ENCODE measurements at regions not wholly inside any gene's neighbourhood (a gene's known extent, or its start where the extent isn't known, plus 50 kb on each side); places are given as distances from the start of the nearest gene placed in this dataset.

GRCh38 chr1:163426505-163427251 is 104.9 kb downstream of the NUF2 start:
- TF ChIP-seq CTCF (IDR thresholded peaks at IDR 0.05) = no peak
- TF ChIP-seq ZFX (IDR thresholded peaks at IDR 0.05; ENCODE audit: borderline replicate concordance) = no peak
- no peak overlapping the region for H3K27ac ChIP-seq

GRCh38 chr1:163427279-163427678 is 105.5 kb downstream of the NUF2 start:
- TF ChIP-seq CTCF (IDR thresholded peaks at IDR 0.05) (no peak), ZFX (IDR thresholded peaks at IDR 0.05; ENCODE audit: borderline replicate concordance) (no peak)
- H3K27ac ChIP-seq = no peak overlapping the region

DNA sequence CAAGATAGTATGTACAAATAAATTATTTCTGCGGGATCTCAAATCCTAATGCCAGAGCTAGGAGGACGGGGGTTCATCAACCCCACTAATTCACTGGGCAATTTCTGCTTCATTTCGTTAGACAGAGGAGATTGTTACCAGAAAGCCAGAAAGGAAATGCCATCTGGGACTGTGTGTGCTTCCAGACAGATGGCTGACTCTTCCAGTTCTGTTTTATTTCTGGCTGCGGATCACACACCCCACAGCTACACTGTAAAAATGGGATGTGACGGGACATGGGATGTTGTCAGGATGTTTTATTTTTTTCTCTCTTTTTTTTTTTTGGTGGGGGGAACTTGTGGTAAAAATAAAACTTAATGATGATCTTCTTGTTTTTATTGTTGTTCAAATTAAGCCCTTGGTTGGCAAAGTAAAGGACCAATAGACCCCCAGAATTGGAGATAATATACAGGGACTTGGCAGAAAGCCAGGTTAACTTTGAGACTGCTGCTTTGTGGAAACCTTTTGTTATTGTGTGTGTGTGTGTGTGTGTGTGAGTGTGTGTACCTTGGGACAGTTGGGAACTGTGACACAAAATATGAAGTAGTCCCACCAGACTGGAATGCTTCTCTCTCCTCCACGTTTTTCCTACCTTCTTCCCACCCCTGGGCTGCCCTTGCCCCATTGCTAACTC is 114.5 kb downstream of the NUF2 start:
- TF ChIP-seq CTCF (IDR thresholded peaks at IDR 0.05) (no peak), ZFX (IDR thresholded peaks at IDR 0.05; ENCODE audit: borderline replicate concordance) (no peak)
- H3K27ac ChIP-seq = no peak overlapping the region

DNA sequence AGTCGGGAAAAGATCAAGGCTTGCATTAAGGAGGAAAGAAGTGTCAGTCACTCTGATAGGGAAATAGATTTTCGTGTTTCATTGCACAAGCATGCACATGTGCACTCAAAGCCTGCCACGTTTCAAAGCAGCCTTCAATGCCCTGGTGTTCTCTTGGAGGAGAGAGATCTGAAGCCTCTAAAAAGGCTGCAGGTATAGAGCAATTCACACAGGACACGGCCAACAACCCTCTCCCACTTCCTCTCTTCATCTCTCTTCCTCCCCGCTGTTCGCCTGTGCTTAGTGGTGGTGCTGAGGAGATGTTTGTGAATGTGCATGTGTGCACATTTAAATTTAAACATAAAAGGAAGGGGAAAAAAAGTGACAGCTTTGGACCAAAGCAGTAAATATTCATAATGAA is 117.7 kb downstream of the NUF2 start:
- no peak overlapping the region for H3K27ac ChIP-seq
- TF ChIP-seq ZFX (IDR thresholded peaks at IDR 0.05; ENCODE audit: borderline replicate concordance) (no peak), CTCF (IDR thresholded peaks at IDR 0.05) (no peak)

DNA sequence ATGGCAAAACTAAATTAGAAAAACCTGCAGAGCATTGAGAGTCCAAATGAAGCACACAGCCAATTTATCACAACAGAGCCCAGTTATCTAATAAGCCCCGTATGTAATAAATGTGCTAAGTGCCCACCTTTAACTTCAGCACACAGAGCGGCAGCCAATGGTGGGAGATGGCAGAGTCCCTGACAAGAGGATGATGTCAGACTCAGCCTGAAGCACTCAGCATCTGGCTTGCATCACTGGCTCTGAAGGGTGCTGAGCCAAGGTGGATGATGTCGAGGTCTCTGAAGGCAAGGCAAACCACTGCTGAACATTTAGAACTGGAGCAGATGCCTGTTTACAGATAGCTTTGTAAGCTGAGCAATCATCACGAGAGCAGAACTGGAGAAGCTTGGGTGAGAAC is 118.3 kb downstream of the NUF2 start:
- no peak overlapping the region for H3K27ac ChIP-seq
- TF ChIP-seq CTCF (IDR thresholded peaks at IDR 0.05) = no peak
- no peak for TF ChIP-seq ZFX (IDR thresholded peaks at IDR 0.05; ENCODE audit: borderline replicate concordance)

GRCh38 chr1:163442231-163442879 is 120.6 kb downstream of the NUF2 start:
- no peak for TF ChIP-seq ZFX (IDR thresholded peaks at IDR 0.05; ENCODE audit: borderline replicate concordance)
- TF ChIP-seq CTCF (IDR thresholded peaks at IDR 0.05) = no peak
- no peak overlapping the region for H3K27ac ChIP-seq

DNA sequence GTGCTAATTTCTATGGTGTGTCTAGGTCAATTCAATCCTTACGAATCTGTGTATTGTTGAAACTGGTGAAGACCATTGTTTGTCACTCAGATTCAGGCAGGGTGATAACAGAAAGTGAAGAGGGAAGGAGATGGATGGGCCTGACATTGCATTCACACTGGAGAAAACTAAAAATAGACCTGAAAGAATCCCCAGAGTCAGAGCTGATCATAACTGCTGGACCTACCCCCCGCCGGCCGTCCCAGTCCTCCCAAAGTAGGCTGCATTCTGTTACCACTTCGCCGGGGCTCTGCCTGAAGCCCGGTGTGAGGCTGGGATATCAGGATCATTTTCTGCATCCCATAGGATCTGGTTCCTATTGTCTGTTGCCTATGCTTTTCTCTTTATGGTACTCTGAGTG is 121.1 kb downstream of the NUF2 start:
- no peak for TF ChIP-seq CTCF (IDR thresholded peaks at IDR 0.05)
- TF ChIP-seq ZFX (IDR thresholded peaks at IDR 0.05; ENCODE audit: borderline replicate concordance) = no peak
- no peak overlapping the region for H3K27ac ChIP-seq

All from 22Rv1 (cell line).